Activated naive CD4-positive, alpha-beta T cell treated with anti-CD3 and anti-CD28 coated beads, Interleukin-2, amount 50 U/mL, for 16 hours (primary cell): ENCODE measurements at regions not wholly inside any gene's neighbourhood (a gene's known extent, or its start where the extent isn't known, plus 50 kb on each side); places are given as distances from the start of the nearest gene placed in this dataset.

Experiments
- DNase-seq: peaks from one replicate; pipeline ENCODE4 v3.0.0-alpha.2; 2020

DNA sequence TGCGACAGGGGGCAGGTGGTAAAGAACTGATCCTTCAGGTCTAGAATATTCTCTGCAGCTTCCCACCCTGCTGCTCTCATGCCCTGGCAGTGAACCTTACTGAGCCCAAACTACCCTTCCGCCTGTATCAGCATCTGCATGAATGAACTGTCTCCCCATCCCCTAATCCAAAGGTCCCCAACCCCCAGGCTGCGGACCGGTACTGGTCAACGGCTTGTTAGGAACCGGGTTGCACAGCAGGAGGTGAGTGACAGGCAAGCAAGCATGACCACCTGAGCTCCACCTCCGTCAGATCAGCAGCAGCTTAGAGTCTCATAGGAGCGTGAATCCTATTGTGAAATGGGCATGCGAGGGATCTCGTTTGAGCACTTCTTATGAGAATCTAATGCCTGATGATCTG, 58.2 kb upstream of the LMO1 start:
- DNase-seq: no peak

DNA sequence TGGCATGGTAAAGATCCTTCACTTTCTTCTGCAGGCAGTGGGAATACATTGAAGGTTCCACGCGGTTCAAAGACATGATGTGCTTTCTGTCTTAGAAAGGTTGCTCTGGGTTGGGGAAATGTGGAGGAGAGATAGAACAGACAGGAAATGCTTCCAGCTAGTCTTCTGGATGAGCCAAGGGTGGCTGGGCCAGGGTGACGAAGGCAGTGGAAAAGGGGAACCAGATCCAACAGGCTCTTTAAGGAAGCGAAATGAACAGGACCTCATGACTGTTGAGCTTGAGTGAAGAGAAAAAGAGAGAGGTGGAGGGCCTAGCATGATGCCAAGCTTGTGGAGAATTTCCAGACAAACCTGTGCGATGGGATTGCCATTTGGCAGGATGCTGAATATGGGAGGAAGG, 56.4 kb upstream of the LMO1 start:
- DNase-seq: no peak

DNA sequence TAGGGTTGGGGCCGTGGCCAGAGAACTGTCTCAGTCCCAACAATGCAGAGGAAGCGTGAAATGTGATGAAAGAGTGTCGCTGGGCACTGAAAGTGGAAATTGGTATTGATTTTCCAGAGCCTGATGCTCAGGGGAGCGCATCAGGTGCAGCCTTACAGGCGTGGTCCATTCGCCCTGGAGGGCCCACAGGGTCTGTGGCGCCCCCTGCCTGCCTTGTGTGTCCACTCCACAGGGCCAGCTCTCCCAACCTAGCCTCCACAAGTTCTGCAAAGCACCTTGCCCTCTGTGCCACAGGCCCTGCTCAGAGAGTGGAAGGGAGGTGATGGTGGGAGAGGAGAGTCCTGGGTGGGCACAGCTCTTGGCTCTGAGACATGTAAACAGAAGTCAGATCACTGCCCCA, 54.9 kb upstream of the LMO1 start:
- DNase-seq: no peak

- DNase-seq: no peak
These were observed 53.5 kb upstream of the LMO1 start for GRCh38 chr11:8317159-8317558.

- DNase-seq: no peak
These were observed 52.3 kb upstream of the LMO1 start for GRCh38 chr11:8315954-8316353.

DNA sequence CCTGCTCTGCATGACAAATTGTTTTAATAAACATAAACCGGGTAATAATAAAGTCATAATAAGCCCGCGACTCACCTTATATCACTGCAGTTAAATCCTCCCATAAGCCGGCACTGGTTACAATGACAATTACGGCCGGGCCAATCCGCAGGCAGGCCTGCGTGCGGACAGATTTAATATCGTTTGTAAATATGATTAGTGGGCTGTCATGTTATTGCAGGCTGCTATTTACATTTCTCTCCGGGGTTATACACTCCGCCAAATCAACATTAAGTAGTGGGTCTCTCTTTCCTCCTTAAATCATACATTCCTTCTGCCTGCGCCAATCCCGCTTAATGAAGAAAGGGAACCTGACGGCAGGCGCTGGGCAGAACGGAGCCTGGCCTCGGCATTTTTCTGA, 51.8 kb upstream of the LMO1 start:
- no peak for DNase-seq

GRCh38 chr11:8314916-8315315, 51.2 kb upstream of the LMO1 start:
- no peak for DNase-seq

GRCh38 chr11:8313504-8314090, 49.9 kb upstream of the LMO1 start:
- no peak for DNase-seq
